ACC112 (cell line): ENCODE measurements at regions not wholly inside any gene's neighbourhood (a gene's known extent, or its start where the extent isn't known, plus 50 kb on each side); places are given as distances from the start of the nearest gene placed in this dataset.
A peak's percentile ranks its signal among the peaks of the same experiment; 100 is the strongest.
"Not testable (repeated sequence)": the region's sequence is repeated elsewhere in the genome, so short reads cannot be mapped to it uniquely, and the experiment has no call there.

Source experiments
- H2AFZ ChIP-seq: fragments of 200-600 bp; sonication (generic); one replicate; pipeline ENCODE4 v1.6.0; 2017; ENCODE audit warnings: antibody characterized with exemption, low read length; ENCODE audit not compliant: unreplicated experiment
- H3K27ac ChIP-seq: fragments of 200-600 bp; sonication (generic); 2 replicates; pipeline ENCODE4 v1.5.1; 2014; ENCODE audit warnings: low read depth, mild to moderate bottlenecking, antibody characterized with exemption, low read length, moderate library complexity
- H3K27me3 ChIP-seq: fragments of 200-600 bp; sonication (generic); 2 replicates; pipeline ENCODE4 v1.6.1; 2014; ENCODE audit warnings: mild to moderate bottlenecking, antibody characterized with exemption, low read length, moderate library complexity, mixed read lengths; ENCODE audit not compliant: insufficient read depth
- H3K36me3 ChIP-seq: fragments of 200-600 bp; sonication (generic); 2 replicates; pipeline ENCODE4 v1.6.1; 2016; ENCODE audit warnings: mild to moderate bottlenecking, antibody characterized with exemption, low read length, moderate library complexity, mixed read lengths; ENCODE audit not compliant: insufficient read depth
- H3K4me1 ChIP-seq: fragments of 200-600 bp; sonication (generic); one replicate; pipeline ENCODE4 v1.6.1; 2016; ENCODE audit warnings: low read length, mixed read lengths; ENCODE audit not compliant: insufficient read depth, unreplicated experiment, control insufficient read depth
- H3K4me3 ChIP-seq: fragments of 200-600 bp; sonication (generic); 2 replicates; pipeline ENCODE4 v1.5.1; 2014; ENCODE audit warnings: mild to moderate bottlenecking, low read depth, low read length
- H3K79me2 ChIP-seq: fragments of 200-600 bp; sonication (generic); one replicate; pipeline ENCODE4 v1.6.0; 2016; ENCODE audit warnings: low read length; ENCODE audit not compliant: control insufficient read depth, unreplicated experiment, insufficient read depth

GRCh38 chr4:1547856-1548826, 136.0 kb downstream of the FAM53A start:
- Histone ChIP-seq H3K27ac (no peak overlapping the region), H3K4me1 (no peaks in the 10 kb centered on the region), H3K4me3 (peak overlapping the region; percentile 63; the same call in 1 of the 2 replicates), H2AFZ (peak overlapping the region; percentile 25), H3K27me3 (peaks cover 17% of the 10 kb centered on the region), H3K79me2 (no peaks in the 10 kb centered on the region), H3K36me3 (no peaks in the 10 kb centered on the region)

- no peak overlapping the region for H3K27ac ChIP-seq
- H2AFZ ChIP-seq, result no peak overlapping the region
- no peaks in the 10 kb centered on the region for H3K4me1 ChIP-seq
- no peak overlapping the region for H3K4me3 ChIP-seq
- peaks cover 17% of the 10 kb centered on the region for H3K27me3 ChIP-seq
- H3K79me2 ChIP-seq, result no peaks in the 10 kb centered on the region
- no peaks in the 10 kb centered on the region for H3K36me3 ChIP-seq
Observed at GRCh38 chr4:1547131-1547855, 136.8 kb downstream of the FAM53A start.

- Histone ChIP-seq H3K4me3 (no peak overlapping the region), H2AFZ (no peak overlapping the region), H3K4me1 (no peaks in the 10 kb centered on the region), H3K79me2 (no peaks in the 10 kb centered on the region), H3K27me3 (peaks cover 17% of the 10 kb centered on the region), H3K36me3 (no peaks in the 10 kb centered on the region), H3K27ac (no peak overlapping the region)
Observed at GRCh38 chr4:1544861-1545281, 138.6 kb upstream of the NKX1-1 start.

GRCh38 chr4:1544435-1544834, 138.2 kb upstream of the NKX1-1 start:
- not testable (repeated sequence) for H3K4me1 ChIP-seq, H3K36me3 ChIP-seq, H3K4me3 ChIP-seq, H2AFZ ChIP-seq, H3K79me2 ChIP-seq, H3K27ac ChIP-seq
- H3K27me3 ChIP-seq, result peaks cover 13% of the 10 kb centered on the region

GRCh38 chr4:1543976-1544375, 137.7 kb upstream of the NKX1-1 start:
- Histone ChIP-seq H3K79me2 (no peaks in the 10 kb centered on the region), H2AFZ (no peak overlapping the region), H3K27ac (no peak overlapping the region)

GRCh38 chr4:1543561-1543960, 137.3 kb upstream of the NKX1-1 start:
- Histone ChIP-seq H3K27me3 (peaks cover 6% of the 10 kb centered on the region; the same call in 1 of the 2 replicates), H3K27ac (no peak overlapping the region), H3K79me2 (no peaks in the 10 kb centered on the region), H3K36me3 (no peaks in the 10 kb centered on the region), H3K4me3 (no peak overlapping the region), H2AFZ (no peak overlapping the region), H3K4me1 (no peaks in the 10 kb centered on the region)

More at GRCh38 chr4:1543976-1544375, 137.7 kb upstream of the NKX1-1 start:
- H3K4me3 ChIP-seq, result no peak overlapping the region
- peaks cover 8% of the 10 kb centered on the region; the same call in 1 of the 2 replicates for H3K27me3 ChIP-seq
- no peaks in the 10 kb centered on the region for H3K4me1 ChIP-seq
- H3K36me3 ChIP-seq, result no peaks in the 10 kb centered on the region

- Histone ChIP-seq H3K36me3 (no peaks in the 10 kb centered on the region), H3K4me1 (no peaks in the 10 kb centered on the region), H3K4me3 (no peak overlapping the region), H3K27ac (no peak overlapping the region), H3K79me2 (no peaks in the 10 kb centered on the region), H3K27me3 (no peaks in the 10 kb centered on the region), H2AFZ (no peak overlapping the region)
Observed at GRCh38 chr4:1542516-1543320, 136.5 kb upstream of the NKX1-1 start.

GRCh38 chr4:1542226-1542490, 135.9 kb upstream of the NKX1-1 start:
- no peak overlapping the region for H3K27ac ChIP-seq
- H3K27me3 ChIP-seq, result no peaks in the 10 kb centered on the region
- no peaks in the 10 kb centered on the region for H3K4me1 ChIP-seq
- no peak overlapping the region for H2AFZ ChIP-seq
- no peaks in the 10 kb centered on the region for H3K79me2 ChIP-seq
- no peak overlapping the region for H3K4me3 ChIP-seq
- no peaks in the 10 kb centered on the region for H3K36me3 ChIP-seq

- no peak overlapping the region for H2AFZ ChIP-seq
- no peaks in the 10 kb centered on the region for H3K27me3 ChIP-seq
- H3K4me1 ChIP-seq, result no peaks in the 10 kb centered on the region
- no peaks in the 10 kb centered on the region for H3K79me2 ChIP-seq
- H3K36me3 ChIP-seq, result no peaks in the 10 kb centered on the region
- no peak overlapping the region for H3K27ac ChIP-seq
- no peak overlapping the region for H3K4me3 ChIP-seq
Observed at GRCh38 chr4:1541449-1542225, 135.4 kb upstream of the NKX1-1 start.
